Brain microvascular endothelial cell (primary cell): ENCODE measurements at regions not wholly inside any gene's neighbourhood (a gene's known extent, or its start where the extent isn't known, plus 50 kb on each side); places are given as distances from the start of the nearest gene placed in this dataset.
A peak's percentile ranks its signal among the peaks of the same experiment; 100 is the strongest.
"Not testable (repeated sequence)": the region's sequence is repeated elsewhere in the genome, so short reads cannot be mapped to it uniquely, and the experiment has no call there.

Source experiments
- DNase-seq: peaks from one replicate; pipeline ENCODE4 v3.0.0-alpha.2; 2020
- H3K27ac ChIP-seq: fragments of 250-450 bp; sonication (Bioruptor Pico); 2 replicates; pipeline ENCODE4 v1.5.1; 2020; ENCODE audit warnings: mild to moderate bottlenecking, moderate library complexity
- H3K27me3 ChIP-seq: fragments of 250-450 bp; sonication (Bioruptor Pico); replicated peaks from 2 replicates; pipeline ENCODE4 v1.5.1; 2020; ENCODE audit warnings: mild to moderate bottlenecking
- H3K36me3 ChIP-seq: fragments of 250-450 bp; sonication (Bioruptor Pico); replicated peaks from 2 replicates; pipeline ENCODE4 v1.5.1; 2020; ENCODE audit warnings: mild to moderate bottlenecking
- H3K4me3 ChIP-seq: 2 replicates; pipeline ENCODE4 v1.5.1; 2011; ENCODE audit warnings: low read depth, mild to moderate bottlenecking, control low read depth, low read length, moderate library complexity
- in situ Hi-C: cut with HindIII; loops from 2 replicates; pipeline ENCODE4 v1.10.0; 2017; ENCODE audit warnings: low sequenced_read_pairs, low pct_ligation_motif_present
- TF ChIP-seq, protein P1 (sequence below): IDR thresholded peaks from 2 replicates; pipeline ENCODE4 v1.5.1; 2011; ENCODE audit warnings: low read depth, mild to moderate bottlenecking, moderate library complexity, low read length, control low read depth, inconsistent platforms; ENCODE audit errors: missing control alignments

DNA sequence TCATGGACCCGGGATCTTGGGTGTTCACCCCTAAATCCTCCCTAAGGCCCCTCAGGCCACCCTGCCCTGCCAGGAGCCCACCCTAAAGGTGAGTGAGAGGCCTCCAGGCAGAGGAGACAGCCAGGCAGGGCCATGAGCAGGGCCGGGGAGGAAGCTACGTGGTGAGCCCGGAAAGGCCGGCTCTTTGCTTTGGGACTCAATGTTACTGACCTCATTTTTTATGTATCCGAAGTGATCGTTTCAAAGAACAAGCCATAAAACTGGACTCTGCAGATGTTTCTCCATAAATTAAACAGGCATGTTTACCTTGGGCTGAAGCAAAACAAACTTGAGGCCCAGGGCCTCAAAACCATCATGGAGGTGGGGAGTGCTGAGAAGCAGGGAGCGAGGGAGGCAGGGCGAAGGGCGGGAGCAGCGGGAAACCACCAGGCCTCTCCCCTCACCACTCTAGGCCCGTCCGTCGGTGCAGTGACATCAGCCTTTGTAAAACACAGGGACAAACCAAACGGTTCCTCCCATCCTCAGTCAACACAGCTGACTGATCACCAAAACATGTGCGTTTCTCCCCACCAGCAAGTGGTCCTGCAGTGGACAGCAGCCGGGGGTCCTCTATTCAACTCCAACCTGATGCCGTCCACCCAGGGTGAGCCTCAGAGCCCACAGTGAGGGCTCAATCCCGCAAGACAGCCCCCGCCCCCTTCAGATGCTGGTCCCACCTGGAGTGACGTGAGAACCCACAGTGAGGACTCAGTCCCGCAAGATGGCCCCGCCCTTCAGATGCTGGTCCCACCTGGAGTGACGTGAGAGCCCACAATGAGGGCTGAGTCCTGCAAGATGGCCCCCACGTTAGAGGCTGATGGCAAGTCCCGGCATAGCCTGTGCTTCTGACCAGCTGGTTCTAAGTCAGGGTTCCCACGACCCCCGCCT lies 102.9 kb upstream of the LRPAP1 start:
- in situ Hi-C loops: no loop called here

DNA sequence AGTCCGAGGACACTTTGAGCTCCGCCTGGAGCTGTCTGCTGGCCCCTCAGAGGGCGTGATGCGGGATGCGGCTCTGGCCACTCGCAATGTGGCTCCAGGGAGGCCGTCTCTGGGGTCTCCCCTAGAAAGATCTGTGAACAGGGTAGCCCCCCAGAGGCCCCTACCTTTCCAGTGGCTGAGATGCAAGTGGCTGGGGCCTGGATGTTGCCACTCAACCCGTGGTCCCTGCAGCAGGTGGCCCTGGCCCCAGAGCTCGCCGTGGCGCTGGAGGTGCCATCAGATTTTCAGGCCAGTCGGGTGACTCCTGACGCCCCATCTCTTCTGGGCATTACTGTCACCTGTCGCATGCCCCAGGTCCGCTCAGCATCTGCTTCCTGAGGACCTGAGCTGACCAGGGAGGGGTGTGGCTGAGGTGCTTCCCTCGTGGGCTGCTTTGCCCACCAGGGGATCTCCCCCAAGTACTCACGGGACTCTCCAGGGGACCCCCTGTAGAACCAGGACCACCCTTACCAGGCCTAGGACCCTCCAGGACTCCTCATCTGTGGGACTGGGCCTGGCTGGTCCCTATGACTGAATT lies 102.1 kb upstream of the LRPAP1 start:
- DNase-seq: no peak
- Histone ChIP-seq H3K36me3 (no peaks in the 10 kb centered on the region), H3K27ac (no peak overlapping the region), H3K4me3 (no peak overlapping the region), H3K27me3 (no peaks in the 10 kb centered on the region)
- TF ChIP-seq, protein P1, sequence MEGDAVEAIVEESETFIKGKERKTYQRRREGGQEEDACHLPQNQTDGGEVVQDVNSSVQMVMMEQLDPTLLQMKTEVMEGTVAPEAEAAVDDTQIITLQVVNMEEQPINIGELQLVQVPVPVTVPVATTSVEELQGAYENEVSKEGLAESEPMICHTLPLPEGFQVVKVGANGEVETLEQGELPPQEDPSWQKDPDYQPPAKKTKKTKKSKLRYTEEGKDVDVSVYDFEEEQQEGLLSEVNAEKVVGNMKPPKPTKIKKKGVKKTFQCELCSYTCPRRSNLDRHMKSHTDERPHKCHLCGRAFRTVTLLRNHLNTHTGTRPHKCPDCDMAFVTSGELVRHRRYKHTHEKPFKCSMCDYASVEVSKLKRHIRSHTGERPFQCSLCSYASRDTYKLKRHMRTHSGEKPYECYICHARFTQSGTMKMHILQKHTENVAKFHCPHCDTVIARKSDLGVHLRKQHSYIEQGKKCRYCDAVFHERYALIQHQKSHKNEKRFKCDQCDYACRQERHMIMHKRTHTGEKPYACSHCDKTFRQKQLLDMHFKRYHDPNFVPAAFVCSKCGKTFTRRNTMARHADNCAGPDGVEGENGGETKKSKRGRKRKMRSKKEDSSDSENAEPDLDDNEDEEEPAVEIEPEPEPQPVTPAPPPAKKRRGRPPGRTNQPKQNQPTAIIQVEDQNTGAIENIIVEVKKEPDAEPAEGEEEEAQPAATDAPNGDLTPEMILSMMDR: no peak
- in situ Hi-C loops: no loop called here

More for the DNA sequence above, 102.9 kb upstream of the LRPAP1 start:
- DNase-seq: no peak
- H3K4me3 ChIP-seq: no peak overlapping the region
- no peaks in the 10 kb centered on the region for H3K36me3 ChIP-seq
- H3K27me3 ChIP-seq: no peaks in the 10 kb centered on the region
- no peak overlapping the region for H3K27ac ChIP-seq
- TF ChIP-seq, protein P1: no peak

DNA sequence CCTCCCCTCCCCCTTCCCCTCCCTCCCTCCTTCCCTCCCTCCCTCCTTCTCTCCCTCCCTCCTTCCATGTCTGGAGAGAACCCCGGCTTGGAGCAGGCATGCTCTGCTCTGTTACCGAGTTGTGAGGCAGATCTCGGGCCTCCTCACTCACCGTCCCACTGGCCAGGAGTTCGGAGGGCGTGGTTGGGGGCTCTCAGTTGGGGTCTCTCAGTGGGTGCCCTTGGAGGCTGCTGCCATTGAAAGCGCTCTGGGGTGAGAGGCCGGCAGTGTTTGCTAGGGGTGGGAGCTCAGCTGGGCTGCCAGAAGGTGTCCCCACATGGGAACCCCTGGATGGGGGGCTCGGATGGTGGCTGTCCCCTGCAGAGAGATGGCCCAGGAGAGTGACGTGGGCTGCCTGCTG lies 101.1 kb upstream of the LRPAP1 start:
- DNase-seq, in situ Hi-C loops, H3K4me3 ChIP-seq, H3K36me3 ChIP-seq, H3K27ac ChIP-seq, H3K27me3 ChIP-seq: not testable (repeated sequence)

DNA sequence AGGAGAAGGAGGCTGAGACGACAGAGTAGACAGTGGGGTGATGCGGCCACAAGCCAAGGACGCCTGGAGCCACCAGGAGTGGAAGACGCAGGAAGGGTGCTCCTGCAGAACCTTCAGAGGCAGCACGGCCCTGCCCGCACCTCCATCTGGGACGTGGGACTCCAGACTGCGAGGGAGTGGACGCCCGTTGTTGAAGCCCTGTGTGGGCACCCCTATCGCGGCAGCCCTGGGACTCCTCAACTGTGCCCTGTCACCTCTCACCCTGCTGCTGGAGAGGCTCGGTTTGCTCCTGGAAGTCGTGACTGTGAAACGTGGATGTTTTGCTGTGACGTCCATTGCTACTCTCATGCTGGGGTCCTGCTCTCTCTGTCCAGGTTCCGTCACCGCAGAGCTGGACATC lies 100.6 kb upstream of the LRPAP1 start:
- H3K4me3 ChIP-seq, in situ Hi-C loops, H3K27me3 ChIP-seq, H3K36me3 ChIP-seq, DNase-seq, H3K27ac ChIP-seq: not testable (repeated sequence)

DNA sequence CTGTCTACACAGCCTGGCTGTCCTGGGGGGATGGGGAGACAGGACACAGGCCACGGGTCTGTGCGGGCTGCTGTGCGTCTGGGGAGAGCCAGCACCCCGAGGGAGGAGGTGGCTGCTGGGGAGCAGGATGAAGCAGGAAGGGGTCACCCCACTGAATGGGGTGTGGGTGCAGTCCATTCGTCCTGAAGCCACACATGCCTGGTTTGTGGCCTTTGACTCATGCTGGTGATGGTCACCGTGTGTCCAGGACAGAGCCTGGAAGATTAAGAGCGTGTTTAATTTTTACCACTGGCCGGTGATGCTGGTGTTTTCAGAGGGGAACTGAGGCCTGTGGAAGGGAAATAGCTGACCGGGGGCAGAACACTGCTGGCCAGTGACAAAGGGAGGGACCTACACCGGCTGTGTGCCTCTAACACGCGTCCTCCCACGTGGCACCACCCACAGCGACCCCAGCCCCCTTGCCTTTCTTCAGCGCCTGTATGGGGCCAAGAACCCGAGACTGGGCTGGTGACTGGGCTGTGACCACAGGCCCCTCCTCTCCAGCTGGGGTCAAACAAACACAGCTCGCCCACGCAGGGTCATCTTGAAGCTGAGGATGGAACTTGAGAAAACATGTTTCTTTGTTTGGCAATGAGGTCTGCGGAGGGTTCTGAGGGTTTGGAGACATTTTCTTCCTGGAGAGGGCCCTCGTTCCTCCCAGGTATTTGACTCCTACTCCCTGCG lies 99.5 kb upstream of the LRPAP1 start:
- DNase-seq: peak; percentile 12
- H3K4me3 ChIP-seq, H3K36me3 ChIP-seq, in situ Hi-C loops, H3K27ac ChIP-seq, H3K27me3 ChIP-seq: not testable (repeated sequence)

DNA sequence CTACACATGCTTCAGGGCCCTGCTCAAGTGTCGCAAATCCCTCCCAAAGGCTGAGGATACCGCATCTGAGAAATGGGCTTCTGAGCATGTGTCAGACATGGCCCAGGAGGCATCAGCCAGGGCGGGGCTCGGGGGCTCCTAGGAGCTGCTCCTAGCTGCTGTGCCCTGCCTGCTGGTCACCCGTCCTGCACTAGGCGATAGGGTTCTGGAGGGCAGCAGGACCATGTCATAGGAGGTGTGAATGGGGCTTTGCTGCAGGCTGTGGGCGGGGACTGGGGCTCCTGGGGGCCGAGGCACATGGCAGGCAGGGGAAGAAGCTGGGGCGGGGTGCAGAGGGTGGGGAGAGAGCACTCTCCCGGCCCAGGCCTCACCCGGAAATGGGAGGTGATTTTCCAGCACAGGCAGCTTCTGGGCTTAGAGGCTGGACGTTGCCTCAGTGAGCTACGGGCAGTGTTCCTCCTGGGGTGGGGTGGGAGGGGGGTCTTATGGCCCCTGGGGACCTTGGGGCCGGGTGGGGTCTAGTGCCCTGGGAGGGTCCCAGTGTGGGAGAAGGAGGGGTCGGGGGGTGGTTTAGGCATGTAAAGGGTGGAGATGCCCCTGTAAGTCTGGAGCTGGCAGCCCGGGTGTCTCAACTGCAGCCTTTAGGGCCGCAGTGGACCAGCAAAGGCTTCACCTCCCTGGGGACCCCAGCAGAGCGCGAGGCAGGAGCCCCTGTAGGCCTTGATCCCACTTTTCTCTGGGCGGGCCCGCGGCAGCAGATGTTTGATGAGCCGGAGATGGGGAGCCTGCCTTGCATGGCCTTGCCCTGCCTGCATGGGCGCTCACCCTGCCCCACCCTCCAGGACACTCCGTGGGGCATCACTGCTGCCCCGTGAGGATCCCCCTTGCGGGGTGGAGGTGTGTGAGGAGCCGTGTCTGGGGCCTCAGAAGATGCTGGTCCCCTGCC lies 98.6 kb upstream of the LRPAP1 start:
- H3K4me3 ChIP-seq: no peak overlapping the region
- in situ Hi-C loops: no loop called here
- TF ChIP-seq, protein P1: no peak
- no peaks in the 10 kb centered on the region for H3K27me3 ChIP-seq
- no peak for DNase-seq
- no peak overlapping the region for H3K27ac ChIP-seq
- no peaks in the 10 kb centered on the region for H3K36me3 ChIP-seq
